Mesodermal cell (in vitro differentiated cells): ENCODE measurements at regions not wholly inside any gene's neighbourhood (a gene's known extent, or its start where the extent isn't known, plus 50 kb on each side); places are given as distances from the start of the nearest gene placed in this dataset.

ENCODE experiments used
- H3K27ac ChIP-seq: 2 replicates; pipeline ENCODE4 v1.7.0; 2013; ENCODE audit warnings: mild to moderate bottlenecking, low read depth, low read length, moderate library complexity; ENCODE audit not compliant: severe bottlenecking
- H3K36me3 ChIP-seq: 2 replicates; pipeline ENCODE4 v1.7.1; 2013; ENCODE audit warnings: mild to moderate bottlenecking, low read length, moderate library complexity; ENCODE audit not compliant: control insufficient read depth, insufficient read depth
- H3K4me1 ChIP-seq: one replicate; pipeline ENCODE4 v1.7.1; 2013; ENCODE audit warnings: mild to moderate bottlenecking, low read length; ENCODE audit not compliant: insufficient read depth, control insufficient read depth, poor library complexity, severe bottlenecking
- H3K4me3 ChIP-seq: 2 replicates; pipeline ENCODE4 v1.7.0; 2013; ENCODE audit warnings: low read length, control low read depth, mild to moderate bottlenecking; ENCODE audit not compliant: insufficient read depth, poor library complexity, severe bottlenecking; ENCODE audit errors: extremely low read depth
- H3K9me3 ChIP-seq: 2 replicates; pipeline ENCODE4 v1.7.1; 2013; ENCODE audit warnings: mild to moderate bottlenecking, low read length, moderate library complexity; ENCODE audit not compliant: control insufficient read depth
- WGBS, 2 experiments: methylation state at CpG; one replicate each; pipeline ENCODE4 v1.1.5; 2013; ENCODE audit warnings: missing lambda C conversion rate in 2 of 2; ENCODE audit not compliant: insufficient coverage in 2 of 2; 5-methylcytosine and 5-hydroxymethylcytosine counted together

DNA sequence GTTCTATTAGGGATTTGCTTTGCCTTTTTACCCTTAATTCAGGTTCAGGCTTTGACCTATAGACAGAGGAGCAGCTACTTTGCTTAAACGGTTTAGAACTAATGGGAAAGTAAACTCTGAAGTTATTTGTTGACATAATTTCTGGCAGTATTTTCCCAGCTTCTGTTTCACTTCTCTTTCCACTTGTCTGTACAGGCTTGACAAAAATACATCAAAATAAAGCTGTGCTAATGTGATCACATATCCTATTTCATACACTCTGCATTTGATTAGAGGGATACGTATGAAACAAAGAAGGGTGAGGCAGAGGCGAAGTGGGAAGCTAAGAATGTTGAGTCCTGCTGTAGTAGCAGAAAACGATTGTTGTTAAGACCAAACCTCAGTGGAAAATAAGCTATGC is 389.1 kb upstream of the RARB start:
- WGBS, 2 experiments, result 87 to 94% methylated on average over 3 of the region's 4 CpGs
- no peaks in the 10 kb centered on the region for H3K36me3 ChIP-seq
- no peak overlapping the region for H3K27ac ChIP-seq
- no peaks in the 10 kb centered on the region for H3K9me3 ChIP-seq
- H3K4me3 ChIP-seq, result no peak overlapping the region
- H3K4me1 ChIP-seq, result no peaks in the 10 kb centered on the region

DNA sequence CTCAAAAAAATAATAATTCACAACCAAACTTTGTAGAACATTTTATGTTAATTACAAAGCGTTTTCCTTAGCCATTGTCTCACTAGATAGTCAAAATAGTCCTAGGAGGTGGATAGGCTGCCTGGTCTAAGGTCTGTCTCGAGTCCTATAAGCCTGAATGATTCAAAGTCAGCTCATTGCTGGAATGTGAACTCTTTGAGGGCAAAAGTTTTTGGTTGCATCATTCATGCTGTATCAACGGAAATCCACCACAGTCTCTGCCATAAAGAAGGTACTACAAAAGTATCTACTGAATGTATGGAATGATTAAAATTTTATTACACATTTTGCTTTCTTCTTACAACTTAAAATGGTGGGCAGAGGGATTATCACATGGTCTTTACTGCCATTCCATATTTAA is 387.3 kb upstream of the RARB start:
- H3K4me3 ChIP-seq, result no peak overlapping the region
- no peak overlapping the region for H3K27ac ChIP-seq
- peaks cover 7% of the 10 kb centered on the region for H3K4me1 ChIP-seq
- WGBS, 2 experiments, result 92% methylated on average over 2 of the region's 3 CpGs; no CpG with 5 or more reads in 1 of the 2 experiments
- no peaks in the 10 kb centered on the region for H3K36me3 ChIP-seq
- no peaks in the 10 kb centered on the region for H3K9me3 ChIP-seq

DNA sequence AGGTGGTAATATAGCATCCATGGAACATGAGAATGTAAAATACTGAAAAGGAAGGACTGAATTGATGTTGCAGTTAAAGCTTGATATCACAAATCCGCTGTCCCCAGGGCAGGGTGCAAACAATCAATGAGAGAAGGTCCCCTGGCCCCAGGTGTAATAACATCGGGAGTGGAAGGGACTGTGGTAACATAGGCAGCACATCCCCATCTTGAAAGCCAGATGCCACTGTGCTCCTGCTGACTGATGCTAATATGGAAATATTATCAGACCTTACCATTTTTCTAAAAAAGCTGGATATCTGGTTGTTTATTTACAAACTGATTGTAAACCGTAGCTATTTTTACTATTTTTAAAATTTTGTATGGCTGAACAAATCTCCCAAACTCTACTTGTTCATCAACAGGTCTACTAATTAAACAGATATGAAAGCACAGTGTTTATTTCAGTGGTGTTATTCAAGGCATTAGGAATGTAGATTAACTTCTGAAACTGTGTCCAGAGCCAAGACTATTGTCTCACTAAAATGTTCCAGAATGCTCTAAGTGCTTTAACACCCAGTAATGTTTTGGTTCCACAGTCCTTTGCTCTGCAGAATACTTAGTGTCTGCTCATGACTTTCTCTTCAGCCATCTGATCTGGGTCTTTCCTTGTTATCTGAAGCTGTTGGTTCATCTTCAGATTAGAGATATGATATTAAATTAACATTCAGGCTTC is 386.0 kb upstream of the RARB start:
- 75 to 100% methylated on average over 1 of the region's 3 CpGs for WGBS, 2 experiments
- H3K4me1 ChIP-seq, result peaks cover 7% of the 10 kb centered on the region
- H3K9me3 ChIP-seq, result no peaks in the 10 kb centered on the region
- H3K27ac ChIP-seq, result no peak overlapping the region
- no peak overlapping the region for H3K4me3 ChIP-seq
- H3K36me3 ChIP-seq, result no peaks in the 10 kb centered on the region

GRCh38 chr3:25043177-25043576 is 384.9 kb upstream of the RARB start:
- no peak overlapping the region for H3K27ac ChIP-seq
- H3K4me3 ChIP-seq, result no peak overlapping the region
- H3K9me3 ChIP-seq, result no peaks in the 10 kb centered on the region
- no peaks in the 10 kb centered on the region for H3K36me3 ChIP-seq
- H3K4me1 ChIP-seq, result peaks cover 7% of the 10 kb centered on the region
- no CpG with 5 or more reads among the region's 2 CpGs for WGBS, 2 experiments

- H3K36me3 ChIP-seq, result no peaks in the 10 kb centered on the region
These were observed 384.3 kb upstream of the RARB start for GRCh38 chr3:25043749-25044148.

DNA sequence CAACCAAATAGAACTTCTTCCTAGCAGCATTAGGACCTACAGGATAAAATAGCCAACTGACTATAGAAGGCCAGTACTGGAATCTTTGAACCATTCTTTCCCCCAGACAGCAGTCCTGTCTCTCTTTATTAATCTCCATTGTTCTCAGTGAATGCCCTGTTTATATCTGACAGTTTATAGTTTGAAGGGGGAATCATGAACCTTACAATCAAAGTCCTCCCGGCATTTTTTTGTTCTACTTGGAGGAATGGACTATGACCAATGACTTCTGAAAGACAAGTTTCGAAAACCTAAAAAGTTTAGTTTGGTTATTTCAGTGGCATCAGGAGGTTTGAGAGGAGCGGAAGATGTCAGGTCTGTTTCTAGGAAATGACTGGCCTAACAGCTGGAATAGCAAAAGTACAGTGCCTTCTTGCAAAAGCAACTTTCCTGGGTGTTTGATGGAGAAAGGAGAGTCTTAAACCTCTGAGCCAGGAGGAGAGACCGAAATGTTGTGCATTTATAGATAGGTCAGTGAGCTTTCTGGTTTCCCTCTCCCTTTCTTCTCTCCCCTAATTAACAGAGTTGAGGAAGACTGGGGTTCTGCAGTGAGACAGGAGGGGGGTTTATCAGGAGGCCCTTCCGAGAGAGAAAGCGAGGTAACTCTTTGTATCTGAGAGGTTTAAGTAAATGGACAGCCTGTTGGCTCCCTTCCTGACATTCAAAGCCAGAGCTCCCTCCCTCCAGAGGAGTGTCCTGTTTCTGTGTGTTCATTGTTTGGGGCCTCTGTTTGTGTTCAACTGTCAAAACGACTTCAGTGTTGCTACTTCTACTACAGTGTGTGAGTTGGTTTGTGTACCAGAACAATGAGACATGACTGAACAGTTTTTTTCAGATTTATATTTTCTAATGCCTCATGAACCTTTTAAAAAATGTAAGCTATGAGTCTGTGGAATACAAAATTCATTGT is 383.0 kb upstream of the RARB start:
- Histone ChIP-seq H3K4me1 (peaks cover 7% of the 10 kb centered on the region), H3K27ac (peak overlapping the region; percentile 72), H3K4me3 (no peak overlapping the region), H3K9me3 (no peaks in the 10 kb centered on the region), H3K36me3 (no peaks in the 10 kb centered on the region)
- WGBS, 2 experiments, result 74 to 89% methylated on average over 4 of the region's 7 CpGs

More at GRCh38 chr3:25043749-25044148, 384.3 kb upstream of the RARB start:
- H3K9me3 ChIP-seq, result no peaks in the 10 kb centered on the region
- H3K27ac ChIP-seq, result no peak overlapping the region
- no peak overlapping the region for H3K4me3 ChIP-seq
- peaks cover 7% of the 10 kb centered on the region for H3K4me1 ChIP-seq
- 70 to 100% methylated on average over 1 of the region's 3 CpGs for WGBS, 2 experiments

- no peaks in the 10 kb centered on the region for H3K36me3 ChIP-seq
- H3K4me1 ChIP-seq, result peaks cover 7% of the 10 kb centered on the region
- no peaks in the 10 kb centered on the region for H3K9me3 ChIP-seq
- no CpG with 5 or more reads among the region's 2 CpGs for WGBS, 2 experiments
- H3K27ac ChIP-seq, result no peak overlapping the region
- no peak overlapping the region for H3K4me3 ChIP-seq
These were observed 380.9 kb upstream of the RARB start for GRCh38 chr3:25046911-25047771.

GRCh38 chr3:25049304-25049703 is 378.8 kb upstream of the RARB start:
- Histone ChIP-seq H3K4me3 (no peak overlapping the region), H3K9me3 (no peaks in the 10 kb centered on the region), H3K4me1 (peaks cover 7% of the 10 kb centered on the region), H3K27ac (no peak overlapping the region), H3K36me3 (no peaks in the 10 kb centered on the region)
- WGBS, 2 experiments, result 60 to 100% methylated on average over 1 of the region's 3 CpGs

- H3K4me1 ChIP-seq, result no peaks in the 10 kb centered on the region
- H3K9me3 ChIP-seq, result no peaks in the 10 kb centered on the region
- H3K36me3 ChIP-seq, result no peaks in the 10 kb centered on the region
- 100% methylated on average over 1 to 2 of the region's 3 CpGs for WGBS, 2 experiments
- no peak overlapping the region for H3K4me3 ChIP-seq
- H3K27ac ChIP-seq, result no peak overlapping the region
These were observed 374.7 kb upstream of the RARB start for GRCh38 chr3:25053360-25053759.

- Histone ChIP-seq H3K36me3 (no peaks in the 10 kb centered on the region), H3K27ac (no peak overlapping the region), H3K4me1 (no peaks in the 10 kb centered on the region), H3K4me3 (no peak overlapping the region), H3K9me3 (no peaks in the 10 kb centered on the region)
- WGBS, 2 experiments, result 100% methylated on average over 1 of the region's 1 CpG; no CpG with 5 or more reads in 1 of the 2 experiments
These were observed 371.9 kb upstream of the RARB start for GRCh38 chr3:25056036-25056755.
